Transverse colon (tissue), 4 donors: ENCODE measurements at regions not wholly inside any gene's neighbourhood (a gene's known extent, or its start where the extent isn't known, plus 50 kb on each side); places are given as distances from the start of the nearest gene placed in this dataset.

Experiments
- CTCF ChIP-seq, 5 experiments: fragments of 200-600 bp in 3 of 5; fragments of 450-650 bp in 2 of 5; sonication (generic) in 3 of 5; IDR thresholded peaks; 1 replicate in 2 of 5; 2 replicates in 3 of 5; pipeline ENCODE4 v1.5.1; 2016 to 2017; ENCODE audit warnings: antibody characterized with exemption in 5 of 5, inconsistent platforms in 3 of 5, mild to moderate bottlenecking in 2 of 5, moderate library complexity in 1 of 5
- EP300 ChIP-seq: sonication (generic); formaldehyde crosslinking; IDR thresholded peaks from one replicate; pipeline ENCODE4 v1.6.1; 2017; ENCODE audit warnings: antibody characterized with exemption, low read depth
- POLR2A ChIP-seq: fragments of 450-650 bp; IDR thresholded peaks from one replicate; pipeline ENCODE4 v1.6.1; 2016; ENCODE audit warnings: antibody characterized with exemption, mild to moderate bottlenecking, moderate library complexity
- POLR2AphosphoS5 ChIP-seq, 3 donors: sonication (generic); formaldehyde crosslinking; IDR thresholded peaks; one replicate each; pipeline ENCODE4 v1.6.1; 2016; ENCODE audit warnings: antibody characterized with exemption in 3 of 3

GRCh38 chr7:26007510-26007909 lies 144.5 kb upstream of the NFE2L3 start:
- TF ChIP-seq CTCF (IDR thresholded peaks at IDR 0.05) = no peak
- no peak for TF ChIP-seq POLR2A
- no peak for TF ChIP-seq POLR2AphosphoS5 (IDR thresholded peaks at IDR 0.05)
- no peak for TF ChIP-seq EP300
